GM03348 (cell line): ENCODE measurements at regions not wholly inside any gene's neighbourhood (a gene's known extent, or its start where the extent isn't known, plus 50 kb on each side); places are given as distances from the start of the nearest gene placed in this dataset.
"Not testable (repeated sequence)": the region's sequence is repeated elsewhere in the genome, so short reads cannot be mapped to it uniquely, and the experiment has no call there.

Experiments
- DNase-seq: peaks from one replicate; pipeline ENCODE4 v3.0.0; 2012; ENCODE audit warnings: low spot score

- no peak for DNase-seq
These were observed 69.4 kb downstream of the TOMM20 start for GRCh38 chr1:235059221-235059620.

DNA sequence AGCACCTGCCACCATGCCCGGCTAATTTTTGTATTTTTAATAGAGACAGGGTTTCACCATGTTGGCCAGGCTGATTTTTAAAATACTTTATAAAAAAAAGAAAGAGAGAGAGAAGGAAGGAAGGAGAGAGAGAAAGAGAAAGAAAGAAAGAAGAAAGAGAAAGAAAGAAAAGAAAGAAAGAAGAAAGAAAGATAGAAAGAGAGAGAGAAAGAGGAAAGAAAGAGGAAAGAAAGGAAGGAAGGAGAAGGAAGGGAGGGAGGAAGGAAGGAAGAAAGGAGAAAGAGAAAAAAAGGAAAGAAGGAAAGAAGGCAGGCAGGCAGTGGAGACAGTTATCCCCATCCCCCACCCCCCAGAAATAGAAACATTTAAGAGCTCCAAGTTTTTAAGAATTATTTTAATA, 69.9 kb downstream of the TOMM20 start:
- DNase-seq: no peak

- DNase-seq: no peak
These were observed 71.0 kb downstream of the TOMM20 start for GRCh38 chr1:235057385-235058306.

- DNase-seq: no peak
These were observed 71.7 kb downstream of the TOMM20 start for GRCh38 chr1:235056937-235057336.

DNA sequence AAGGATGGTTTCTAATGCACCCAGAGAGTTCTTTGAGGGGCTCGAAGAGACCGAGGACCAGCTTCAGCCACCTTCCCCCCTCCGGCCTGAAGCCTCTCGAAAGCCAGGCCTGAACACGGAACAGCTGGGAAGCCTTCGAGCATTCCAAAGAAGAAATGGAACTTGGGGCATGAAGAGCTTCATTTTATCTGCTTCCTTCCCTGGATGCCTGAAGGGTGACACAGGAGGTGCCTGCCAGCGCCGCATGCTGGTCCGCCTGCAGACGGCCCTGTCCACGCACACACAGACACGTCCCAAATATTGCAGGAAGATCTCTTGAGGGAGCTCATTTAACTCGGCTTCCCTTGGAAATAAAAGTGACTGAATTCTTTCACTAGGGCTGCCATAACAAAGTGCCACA, 73.7 kb downstream of the TOMM20 start:
- no peak for DNase-seq

DNA sequence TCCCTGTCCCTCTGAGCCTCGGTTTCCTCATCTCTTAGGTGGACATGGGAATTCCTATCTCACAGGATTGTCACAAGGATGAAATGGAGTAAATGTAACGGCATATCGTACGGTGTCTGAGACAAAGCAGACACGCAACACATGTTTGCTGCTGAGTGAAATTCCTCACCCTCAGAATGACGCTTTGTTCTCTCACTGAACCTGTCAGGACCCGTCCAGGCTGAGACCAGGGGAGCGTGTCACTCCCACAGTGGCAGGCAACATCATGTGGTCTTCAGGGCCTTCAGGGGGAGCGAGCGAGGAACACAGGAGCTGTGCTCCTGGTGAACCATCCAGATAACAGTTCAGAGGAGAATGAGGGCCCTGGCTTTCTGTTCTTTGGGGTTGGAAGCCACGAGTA, 74.2 kb downstream of the TOMM20 start:
- no peak for DNase-seq

- DNase-seq: peak; percentile 43
These were observed 76.3 kb downstream of the TOMM20 start for GRCh38 chr1:235052067-235053008.

- no peak for DNase-seq
These were observed 77.1 kb downstream of the TOMM20 start for GRCh38 chr1:235051521-235051920.

GRCh38 chr1:235050911-235051360, 77.7 kb downstream of the TOMM20 start:
- DNase-seq: peak; percentile 56

GRCh38 chr1:235049716-235050378, 78.8 kb downstream of the TOMM20 start:
- DNase-seq: not testable (repeated sequence)

DNA sequence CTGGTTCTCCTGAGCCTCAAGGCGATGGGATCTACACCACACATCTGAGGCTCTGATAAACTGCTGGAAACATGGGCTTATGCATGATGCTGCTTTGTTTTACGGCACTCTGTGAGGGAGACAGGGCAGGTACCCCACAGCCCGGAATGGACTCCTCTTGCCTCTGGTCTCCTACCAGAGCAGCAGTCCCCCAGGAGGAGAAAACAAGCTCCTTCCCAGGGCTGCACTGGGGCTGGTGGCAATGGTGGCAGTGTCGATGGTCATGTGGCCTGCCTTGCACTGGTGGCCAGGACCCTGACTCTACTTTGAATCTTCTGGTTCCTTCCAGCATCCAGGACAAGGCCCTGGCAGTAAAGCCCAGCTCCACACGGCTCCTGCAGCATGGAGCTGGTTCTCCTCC, 79.4 kb downstream of the TOMM20 start:
- no peak for DNase-seq

- DNase-seq: no peak
These were observed 81.2 kb downstream of the TOMM20 start for GRCh38 chr1:235047331-235047871.

DNA sequence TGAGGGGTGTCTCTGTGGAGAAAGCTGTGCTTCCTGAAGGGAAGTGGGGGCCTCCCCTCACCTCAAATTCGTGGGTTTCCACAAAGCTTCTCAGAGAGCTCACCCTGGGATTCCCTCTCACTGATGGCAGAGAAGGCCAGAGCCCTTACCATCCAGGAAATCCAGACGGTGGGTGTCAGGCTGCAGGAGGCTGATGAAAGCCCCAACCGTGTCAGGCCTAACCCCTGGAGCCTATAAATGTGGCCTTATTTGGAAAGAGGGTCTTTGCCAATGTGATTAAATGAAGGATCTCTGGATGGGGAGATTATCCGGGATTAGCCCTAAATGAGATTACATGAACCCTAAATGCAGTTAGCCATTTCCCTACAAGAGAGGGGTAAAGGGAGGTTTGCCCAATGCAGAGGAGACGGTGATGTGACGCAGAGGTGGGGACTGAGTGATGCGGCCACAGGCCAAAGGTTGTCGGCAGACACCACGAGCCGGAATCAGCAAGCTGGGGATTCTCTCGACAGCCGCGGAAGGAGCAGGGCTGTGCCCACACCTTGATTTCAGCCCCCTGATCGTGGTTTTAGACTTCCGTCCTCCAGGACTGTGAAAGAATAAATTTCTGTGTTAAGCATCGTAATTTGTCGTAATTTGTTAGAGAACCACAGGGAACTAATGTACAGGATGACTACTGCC, 82.6 kb downstream of the TOMM20 start:
- DNase-seq: no peak

DNA sequence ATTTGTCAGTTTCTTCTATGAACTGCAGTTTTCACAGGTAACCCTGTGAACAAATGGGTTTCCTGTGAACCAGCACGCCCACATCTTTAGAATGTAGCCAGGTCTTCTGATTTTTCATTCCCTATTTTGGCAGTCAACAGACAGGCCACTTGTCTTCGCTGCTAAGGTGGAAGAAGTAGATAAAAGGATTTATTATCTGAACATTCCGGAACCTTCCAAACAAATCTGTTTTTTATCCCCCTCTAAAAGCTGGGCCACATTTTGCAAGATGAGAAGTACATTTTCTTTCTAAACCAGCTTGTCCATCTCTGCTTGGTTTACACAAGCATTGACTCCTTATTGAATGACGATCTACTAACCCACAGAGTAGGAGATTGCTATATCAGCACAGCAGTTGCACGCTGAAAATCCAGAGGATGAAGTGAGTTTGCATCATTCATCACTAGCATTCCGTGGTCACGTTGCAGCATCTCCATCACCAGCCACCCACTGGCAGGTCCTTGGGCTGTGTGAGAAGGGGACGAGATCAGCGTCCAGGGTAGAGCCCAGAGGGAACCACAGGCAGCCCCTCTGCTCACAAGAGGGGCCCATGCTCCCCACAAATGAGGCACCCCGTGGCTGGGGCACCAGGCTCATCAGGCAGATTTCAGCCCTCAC, 83.5 kb downstream of the TOMM20 start:
- DNase-seq: peak; percentile 37

- DNase-seq: no peak
These were observed 85.4 kb downstream of the TOMM20 start for GRCh38 chr1:235043234-235043633.

GRCh38 chr1:235038701-235039100, 89.9 kb downstream of the TOMM20 start:
- no peak for DNase-seq

DNA sequence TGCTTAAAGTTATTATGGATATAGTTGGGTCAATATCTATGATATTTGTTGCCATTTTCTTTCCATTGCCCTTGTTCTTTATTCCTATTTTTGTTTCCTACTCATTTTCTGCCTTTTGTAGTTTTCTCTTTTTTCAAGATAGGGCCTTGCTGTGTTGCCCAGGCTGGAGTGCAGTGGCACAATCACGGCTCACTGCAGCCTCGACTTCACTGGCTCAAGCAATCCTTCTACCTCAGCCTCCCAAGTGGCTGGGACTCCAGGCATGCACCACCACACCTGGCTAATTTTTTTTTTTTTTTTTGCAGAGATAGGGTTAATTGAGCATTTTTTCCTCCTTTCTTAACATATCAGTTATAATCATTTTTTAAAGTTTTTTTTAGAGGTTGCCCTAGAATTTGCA, 92.7 kb downstream of the TOMM20 start:
- DNase-seq: no peak

GRCh38 chr1:235030919-235031596, 97.6 kb downstream of the TOMM20 start:
- DNase-seq: no peak

- no peak for DNase-seq
These were observed 100.8 kb downstream of the TOMM20 start for GRCh38 chr1:235027862-235028250.
